CD4-positive, alpha-beta memory T cell (primary cell): ENCODE measurements at regions not wholly inside any gene's neighbourhood (a gene's known extent, or its start where the extent isn't known, plus 50 kb on each side); places are given as distances from the start of the nearest gene placed in this dataset.

ENCODE experiments used
- CTCF ChIA-PET: fragments of 350-600 bp; sonication (Branson Sonifier 250); formaldehyde crosslinking; loops from one replicate; lab custom pipeline; 2021; ENCODE audit warnings: inconsistent platforms; ENCODE audit not compliant: partially characterized antibody; lab: Charles Lee
- POLR2A ChIA-PET: fragments of 350-600 bp; sonication (Branson Sonifier 250); formaldehyde crosslinking; loops from one replicate; lab custom pipeline; 2021; ENCODE audit not compliant: partially characterized antibody; lab: Charles Lee
- DNase-seq, 5 donors: peaks; one replicate each; pipeline versions ENCODE4 v3.0.0 to v3.0.0-alpha.2; 2020 to 2022; ENCODE audit warnings: mixed read lengths in 1 of 5
- H3K27ac ChIP-seq: one replicate; pipeline ENCODE4 v1.7.0; 2013; ENCODE audit warnings: low read depth, low read length
- H3K27me3 ChIP-seq: 2 replicates; pipeline ENCODE4 v1.7.0; 2013; ENCODE audit warnings: mild to moderate bottlenecking, low read length, moderate library complexity; ENCODE audit not compliant: insufficient read depth
- H3K36me3 ChIP-seq: 2 replicates; pipeline ENCODE4 v1.7.0; 2013; ENCODE audit warnings: mild to moderate bottlenecking, low read length, moderate library complexity; ENCODE audit not compliant: insufficient read depth
- H3K4me1 ChIP-seq: 2 replicates; pipeline ENCODE4 v1.7.0; 2013; ENCODE audit warnings: mild to moderate bottlenecking, low read length, moderate library complexity; ENCODE audit not compliant: insufficient read depth
- H3K4me3 ChIP-seq, 2 donors: one replicate each; pipeline ENCODE4 v1.7.0; 2013; ENCODE audit warnings: low read length in 2 of 2, mild to moderate bottlenecking in 1 of 2
- H3K9me3 ChIP-seq, 2 donors: one replicate each; pipeline ENCODE4 v1.7.0; 2013; ENCODE audit warnings: low read length in 2 of 2, control low read depth in 1 of 2; ENCODE audit not compliant: control insufficient read depth in 1 of 2
- H3K27ac Mint-ChIP-seq, 7 donors: one replicate each; pipeline ENCODE4 v1.8.0; 2020 to 2021; ENCODE audit warnings: mixed read lengths in 7 of 7, mild to moderate bottlenecking in 6 of 7, inconsistent platforms in 3 of 7, moderate library complexity in 3 of 7
- H3K27me3 Mint-ChIP-seq, 2 donors: one replicate each; pipeline ENCODE4 v1.8.0; 2020 to 2021; ENCODE audit warnings: mixed read lengths in 2 of 2
- H3K36me3 Mint-ChIP-seq, 2 donors: one replicate each; pipeline ENCODE4 v1.8.0; 2020 to 2021; ENCODE audit warnings: mixed read lengths in 2 of 2, inconsistent platforms in 1 of 2, mild to moderate bottlenecking in 1 of 2
- H3K4me1 Mint-ChIP-seq, 4 donors: one replicate each; pipeline ENCODE4 v1.8.0; 2020 to 2021; ENCODE audit warnings: mixed read lengths in 4 of 4, mild to moderate bottlenecking in 1 of 4
- H3K4me3 Mint-ChIP-seq, 8 donors: one replicate each; pipeline ENCODE4 v1.8.0; 2020 to 2021; ENCODE audit warnings: mixed read lengths in 8 of 8, mild to moderate bottlenecking in 7 of 8, moderate library complexity in 6 of 8, inconsistent platforms in 3 of 8
- H3K9me3 Mint-ChIP-seq, 8 donors: one replicate each; pipeline ENCODE4 v1.8.0; 2020 to 2021; ENCODE audit warnings: mixed read lengths in 8 of 8, mild to moderate bottlenecking in 5 of 8, inconsistent platforms in 3 of 8, moderate library complexity in 1 of 8
- intact Hi-C: fragments of 100-400 bp; cut with micrococcal nuclease; formaldehyde crosslinking; loops from one replicate; pipeline ENCODE4 v1.15.1; 2023

- DNase-seq: no peak
- Mint-ChIP-seq H3K4me3 (no peak overlapping the region), H3K27ac (no peak overlapping the region), H3K36me3 (no peaks in the 10 kb centered on the region), H3K27me3 (no peaks in the 10 kb centered on the region), H3K9me3 (peaks cover 5 to 33% (median 13%) of the 10 kb centered on the region in 8 donors), H3K4me1 (no peaks in the 10 kb centered on the region)
- intact Hi-C loops: no loop called here
- peaks cover 0 to 4% of the 10 kb centered on the region in 2 donors for H3K9me3 ChIP-seq
- ChIA-PET CTCF (no interaction called here), POLR2A (no interaction called here)
- no peaks in the 10 kb centered on the region for H3K4me1 ChIP-seq
- no peak overlapping the region for H3K27ac ChIP-seq
- no peak overlapping the region for H3K4me3 ChIP-seq
- H3K27me3 ChIP-seq: no peaks in the 10 kb centered on the region
- H3K36me3 ChIP-seq: no peaks in the 10 kb centered on the region
These were observed 1046.2 kb downstream of the AMY1C start for GRCh38 chr1:104795931-104796330.

DNA sequence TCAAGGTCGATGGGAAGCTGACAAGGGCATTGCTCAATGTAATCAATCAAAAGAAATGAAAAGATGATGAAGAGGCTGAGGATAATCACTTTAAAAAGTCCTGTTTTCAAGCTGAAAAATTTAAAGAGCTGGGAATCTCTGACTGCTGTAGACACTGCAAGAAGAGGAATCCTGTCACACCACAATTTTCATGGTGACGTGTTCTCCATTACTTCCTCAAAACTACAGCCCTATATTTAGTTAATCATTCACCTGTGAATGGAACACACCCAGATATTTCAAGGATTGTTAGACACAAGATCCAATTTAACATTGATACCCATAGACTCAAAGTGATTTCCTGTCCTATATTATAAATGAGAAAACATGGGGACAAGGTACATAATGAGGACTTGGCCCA lies 1048.3 kb downstream of the AMY1C start:
- Mint-ChIP-seq H3K4me1 (no peaks in the 10 kb centered on the region), H3K27me3 (no peaks in the 10 kb centered on the region), H3K27ac (no peak overlapping the region), H3K9me3 (peaks cover 5 to 29% (median 13%) of the 10 kb centered on the region in 8 donors), H3K36me3 (no peaks in the 10 kb centered on the region), H3K4me3 (no peak overlapping the region)
- no peak overlapping the region for H3K4me3 ChIP-seq
- intact Hi-C loops: no loop called here
- ChIA-PET CTCF (no interaction called here), POLR2A (no interaction called here)
- H3K9me3 ChIP-seq: peaks cover 0 to 4% of the 10 kb centered on the region in 2 donors
- H3K27me3 ChIP-seq: no peaks in the 10 kb centered on the region
- no peaks in the 10 kb centered on the region for H3K4me1 ChIP-seq
- no peak overlapping the region for H3K27ac ChIP-seq
- DNase-seq: no peak
- H3K36me3 ChIP-seq: no peaks in the 10 kb centered on the region

GRCh38 chr1:104801344-104801743 lies 1051.6 kb downstream of the AMY1C start:
- H3K27ac Mint-ChIP-seq: no peak overlapping the region
- CTCF ChIA-PET: no interaction called here
- H3K4me3 ChIP-seq: no peak overlapping the region
- no peaks in the 10 kb centered on the region for H3K27me3 Mint-ChIP-seq
- H3K4me1 Mint-ChIP-seq: no peaks in the 10 kb centered on the region
- no peaks in the 10 kb centered on the region for H3K36me3 Mint-ChIP-seq
- peaks cover 0 to 4% of the 10 kb centered on the region in 2 donors for H3K9me3 ChIP-seq
- no peaks in the 10 kb centered on the region for H3K27me3 ChIP-seq
- H3K4me3 Mint-ChIP-seq: no peak overlapping the region
- no peak for DNase-seq
- no peaks in the 10 kb centered on the region for H3K4me1 ChIP-seq
- intact Hi-C loops: no loop called here
- POLR2A ChIA-PET: no interaction called here
- peaks cover 4 to 23% (median 10%) of the 10 kb centered on the region in 8 donors for H3K9me3 Mint-ChIP-seq
- H3K36me3 ChIP-seq: no peaks in the 10 kb centered on the region
- H3K27ac ChIP-seq: no peak overlapping the region

DNA sequence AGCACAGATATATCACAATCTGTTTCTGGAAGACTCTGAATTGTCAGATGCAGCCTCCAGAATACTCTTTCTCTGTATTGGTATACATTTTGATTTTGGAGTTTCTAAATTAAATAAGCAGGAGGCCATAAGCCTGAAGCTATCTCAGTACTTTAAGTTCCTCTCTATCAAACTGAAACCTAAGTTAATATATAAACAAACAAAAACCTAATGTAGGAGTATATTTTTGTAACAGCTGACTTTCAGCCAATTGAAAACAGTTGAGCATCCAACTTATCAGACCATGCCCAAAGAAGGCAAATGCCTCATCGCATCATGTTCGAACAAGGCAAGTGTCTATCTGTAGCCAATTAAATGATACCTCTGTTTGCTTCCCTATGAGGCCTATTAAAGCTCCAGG lies 1054.4 kb downstream of the AMY1C start:
- Mint-ChIP-seq H3K9me3 (peaks cover 0 to 11% (median 3%) of the 10 kb centered on the region in 8 donors), H3K27ac (no peak overlapping the region), H3K36me3 (no peaks in the 10 kb centered on the region), H3K4me1 (no peaks in the 10 kb centered on the region), H3K4me3 (no peak overlapping the region), H3K27me3 (no peaks in the 10 kb centered on the region)
- H3K27me3 ChIP-seq: no peaks in the 10 kb centered on the region
- ChIA-PET CTCF (no interaction called here), POLR2A (no interaction called here)
- no peaks in the 10 kb centered on the region for H3K36me3 ChIP-seq
- DNase-seq: no peak
- H3K9me3 ChIP-seq: peaks cover 0 to 4% of the 10 kb centered on the region in 2 donors
- H3K27ac ChIP-seq: no peak overlapping the region
- H3K4me3 ChIP-seq: no peak overlapping the region
- intact Hi-C loops: no loop called here
- H3K4me1 ChIP-seq: no peaks in the 10 kb centered on the region

GRCh38 chr1:104807590-104807989 lies 1057.9 kb downstream of the AMY1C start:
- Histone ChIP-seq H3K27me3 (no peaks in the 10 kb centered on the region), H3K36me3 (no peaks in the 10 kb centered on the region), H3K4me3 (no peak overlapping the region), H3K9me3 (no peaks in the 10 kb centered on the region), H3K4me1 (no peaks in the 10 kb centered on the region), H3K27ac (no peak overlapping the region)
- no peak for DNase-seq
- H3K27me3 Mint-ChIP-seq: no peaks in the 10 kb centered on the region
- CTCF ChIA-PET: no interaction called here
- POLR2A ChIA-PET: no interaction called here
- H3K9me3 Mint-ChIP-seq: peaks cover 0 to 10% (median 4%) of the 10 kb centered on the region in 8 donors
- no peak overlapping the region for H3K4me3 Mint-ChIP-seq
- intact Hi-C loops: no loop called here
- no peaks in the 10 kb centered on the region for H3K4me1 Mint-ChIP-seq
- no peak overlapping the region for H3K27ac Mint-ChIP-seq
- H3K36me3 Mint-ChIP-seq: no peaks in the 10 kb centered on the region

- no peaks in the 10 kb centered on the region for H3K36me3 ChIP-seq
- H3K4me1 ChIP-seq: no peaks in the 10 kb centered on the region
- POLR2A ChIA-PET: no interaction called here
- no peak for DNase-seq
- H3K27me3 ChIP-seq: no peaks in the 10 kb centered on the region
- Mint-ChIP-seq H3K27me3 (no peaks in the 10 kb centered on the region), H3K36me3 (no peaks in the 10 kb centered on the region), H3K4me3 (no peak overlapping the region), H3K4me1 (no peaks in the 10 kb centered on the region), H3K27ac (no peak overlapping the region), H3K9me3 (peaks cover 0 to 15% (median 5%) of the 10 kb centered on the region in 8 donors)
- H3K4me3 ChIP-seq: no peak overlapping the region
- CTCF ChIA-PET: no interaction called here
- H3K27ac ChIP-seq: no peak overlapping the region
- no peaks in the 10 kb centered on the region for H3K9me3 ChIP-seq
- intact Hi-C loops: no loop called here
These were observed 1075.7 kb downstream of the AMY1C start for GRCh38 chr1:104825401-104825800.

DNA sequence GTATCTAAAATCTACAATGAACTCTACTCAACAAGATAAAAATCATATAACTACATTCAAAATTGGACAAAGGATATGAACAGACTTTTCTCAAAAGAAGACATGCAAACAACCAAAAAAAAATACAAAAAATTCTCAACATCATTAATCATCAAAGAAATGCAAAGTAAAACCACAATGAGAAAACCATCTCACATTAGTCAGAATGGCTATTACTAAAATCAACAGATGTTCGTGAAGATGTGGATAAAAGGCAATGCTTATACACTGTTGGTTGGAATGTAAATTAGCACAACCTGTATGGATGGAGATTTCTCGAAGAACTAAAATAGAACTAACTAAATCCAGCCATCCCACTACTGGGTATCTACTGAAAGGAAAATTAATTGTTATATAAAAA lies 1080.8 kb downstream of the AMY1C start:
- Histone ChIP-seq H3K27ac (no peak overlapping the region), H3K27me3 (no peaks in the 10 kb centered on the region), H3K9me3 (peaks cover 0 to 3% of the 10 kb centered on the region in 2 donors), H3K36me3 (no peaks in the 10 kb centered on the region), H3K4me1 (no peaks in the 10 kb centered on the region), H3K4me3 (no peak overlapping the region)
- H3K9me3 Mint-ChIP-seq: peaks cover 5 to 24% (median 21%) of the 10 kb centered on the region in 8 donors
- H3K36me3 Mint-ChIP-seq: no peaks in the 10 kb centered on the region
- no peak for DNase-seq
- POLR2A ChIA-PET: no interaction called here
- H3K4me1 Mint-ChIP-seq: no peaks in the 10 kb centered on the region
- intact Hi-C loops: no loop called here
- no peaks in the 10 kb centered on the region for H3K27me3 Mint-ChIP-seq
- no peak overlapping the region for H3K27ac Mint-ChIP-seq
- CTCF ChIA-PET: no interaction called here
- H3K4me3 Mint-ChIP-seq: no peak overlapping the region

DNA sequence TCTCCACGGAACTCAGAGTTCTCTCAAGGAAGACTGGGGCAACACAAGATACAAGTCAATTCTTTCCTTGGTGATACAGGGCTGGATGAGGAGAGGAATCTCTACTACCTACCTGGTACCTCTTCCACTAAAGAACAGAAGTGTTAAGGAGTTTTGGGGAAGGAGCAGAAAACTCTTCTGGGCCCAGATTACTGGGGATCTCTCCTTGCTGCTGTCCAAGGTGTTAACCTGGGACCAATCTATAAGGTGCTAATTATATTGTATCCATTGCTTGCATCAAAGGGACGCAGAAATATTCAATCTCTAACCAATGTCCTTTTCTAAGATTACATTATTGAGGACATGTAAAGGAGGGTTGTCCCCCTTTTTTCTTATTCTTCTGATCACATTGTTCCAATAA lies 1102.5 kb downstream of the AMY1C start:
- H3K36me3 Mint-ChIP-seq: no peaks in the 10 kb centered on the region
- H3K9me3 ChIP-seq: no peaks in the 10 kb centered on the region
- no peaks in the 10 kb centered on the region for H3K27me3 ChIP-seq
- no peak overlapping the region for H3K27ac Mint-ChIP-seq
- H3K9me3 Mint-ChIP-seq: peaks cover 0 to 11% (median 3%) of the 10 kb centered on the region in 8 donors
- H3K27ac ChIP-seq: no peak overlapping the region
- H3K36me3 ChIP-seq: no peaks in the 10 kb centered on the region
- H3K4me3 Mint-ChIP-seq: no peak overlapping the region
- intact Hi-C loops: no loop called here
- no peaks in the 10 kb centered on the region for H3K27me3 Mint-ChIP-seq
- ChIA-PET CTCF (no interaction called here), POLR2A (no interaction called here)
- H3K4me3 ChIP-seq: no peak overlapping the region
- no peaks in the 10 kb centered on the region for H3K4me1 Mint-ChIP-seq
- no peaks in the 10 kb centered on the region for H3K4me1 ChIP-seq
- no peak for DNase-seq
